T-helper 2 cell treated with Interferon-gamma antibody and Interleukin-4, amounts not matched to agents 5 μg/mL and 100 μg/mL, for 36 hours (primary cell): ENCODE measurements at regions not wholly inside any gene's neighbourhood (a gene's known extent, or its start where the extent isn't known, plus 50 kb on each side); places are given as distances from the start of the nearest gene placed in this dataset.
"Not testable (repeated sequence)": the region's sequence is repeated elsewhere in the genome, so short reads cannot be mapped to it uniquely, and the experiment has no call there.

Source experiments
- DNase-seq: peaks from one replicate; pipeline ENCODE4 v3.0.0; 2021; ENCODE audit warnings: low spot score
- H3K27ac Mint-ChIP-seq: one replicate; pipeline ENCODE4 v1.8.0; 2021; ENCODE audit warnings: mild to moderate bottlenecking, mixed read lengths
- H3K27me3 Mint-ChIP-seq: one replicate; pipeline ENCODE4 v1.8.0; 2021; ENCODE audit warnings: low read depth, mixed read lengths
- H3K36me3 Mint-ChIP-seq: one replicate; pipeline ENCODE4 v1.8.0; 2021; ENCODE audit warnings: low read depth, mixed read lengths
- H3K4me1 Mint-ChIP-seq: one replicate; pipeline ENCODE4 v1.8.0; 2021; ENCODE audit warnings: low read depth, mixed read lengths
- H3K4me3 Mint-ChIP-seq: one replicate; pipeline ENCODE4 v1.8.0; 2022; ENCODE audit warnings: mild to moderate bottlenecking, moderate library complexity, mixed read lengths
- H3K9me3 Mint-ChIP-seq: one replicate; pipeline ENCODE4 v1.8.0; 2021; ENCODE audit warnings: mixed read lengths

GRCh38 chr4:128676095-128676494, 133.4 kb upstream of the JADE1 start:
- H3K4me3 Mint-ChIP-seq = no peak overlapping the region
- no peaks in the 10 kb centered on the region for H3K27me3 Mint-ChIP-seq
- DNase-seq = no peak
- no peaks in the 10 kb centered on the region for H3K36me3 Mint-ChIP-seq
- H3K27ac Mint-ChIP-seq = no peak overlapping the region
- no peaks in the 10 kb centered on the region for H3K4me1 Mint-ChIP-seq
- peaks cover 3% of the 10 kb centered on the region for H3K9me3 Mint-ChIP-seq

GRCh38 chr4:128675083-128675482, 134.4 kb upstream of the JADE1 start:
- H3K4me3 Mint-ChIP-seq = no peak overlapping the region
- H3K4me1 Mint-ChIP-seq = no peaks in the 10 kb centered on the region
- H3K9me3 Mint-ChIP-seq = peaks cover 3% of the 10 kb centered on the region
- no peaks in the 10 kb centered on the region for H3K27me3 Mint-ChIP-seq
- no peaks in the 10 kb centered on the region for H3K36me3 Mint-ChIP-seq
- no peak for DNase-seq
- no peak overlapping the region for H3K27ac Mint-ChIP-seq

GRCh38 chr4:128673159-128673558, 136.3 kb upstream of the JADE1 start:
- not testable (repeated sequence) for DNase-seq, H3K27me3 Mint-ChIP-seq, H3K9me3 Mint-ChIP-seq, H3K4me1 Mint-ChIP-seq, H3K36me3 Mint-ChIP-seq, H3K4me3 Mint-ChIP-seq, H3K27ac Mint-ChIP-seq

- not testable (repeated sequence) for H3K27ac Mint-ChIP-seq, H3K9me3 Mint-ChIP-seq, H3K4me1 Mint-ChIP-seq, DNase-seq, H3K27me3 Mint-ChIP-seq, H3K4me3 Mint-ChIP-seq, H3K36me3 Mint-ChIP-seq
These were observed 136.9 kb upstream of the JADE1 start for GRCh38 chr4:128672596-128672995.

- H3K9me3 Mint-ChIP-seq = peaks cover 3% of the 10 kb centered on the region
- no peak overlapping the region for H3K27ac Mint-ChIP-seq
- H3K36me3 Mint-ChIP-seq = no peaks in the 10 kb centered on the region
- H3K4me1 Mint-ChIP-seq = no peaks in the 10 kb centered on the region
- no peak for DNase-seq
- H3K27me3 Mint-ChIP-seq = no peaks in the 10 kb centered on the region
- H3K4me3 Mint-ChIP-seq = no peak overlapping the region
These were observed 139.0 kb upstream of the JADE1 start for GRCh38 chr4:128670513-128670912.

GRCh38 chr4:128668566-128668965, 140.9 kb upstream of the JADE1 start:
- H3K4me1 Mint-ChIP-seq = peaks cover 1% of the 10 kb centered on the region
- H3K36me3 Mint-ChIP-seq = no peaks in the 10 kb centered on the region
- no peaks in the 10 kb centered on the region for H3K27me3 Mint-ChIP-seq
- no peak overlapping the region for H3K4me3 Mint-ChIP-seq
- no peak for DNase-seq
- no peak overlapping the region for H3K27ac Mint-ChIP-seq
- peaks cover 3% of the 10 kb centered on the region for H3K9me3 Mint-ChIP-seq

GRCh38 chr4:128665514-128665913, 144.0 kb upstream of the JADE1 start:
- Mint-ChIP-seq H3K4me1 (peaks cover 7% of the 10 kb centered on the region), H3K27ac (no peak overlapping the region), H3K4me3 (no peak overlapping the region), H3K27me3 (peaks cover 1% of the 10 kb centered on the region), H3K36me3 (no peaks in the 10 kb centered on the region), H3K9me3 (no peaks in the 10 kb centered on the region)
- no peak for DNase-seq

GRCh38 chr4:128663325-128663724, 146.2 kb upstream of the JADE1 start:
- Mint-ChIP-seq H3K4me1 (peaks cover 7% of the 10 kb centered on the region), H3K4me3 (no peak overlapping the region), H3K27me3 (peaks cover 1% of the 10 kb centered on the region), H3K9me3 (no peaks in the 10 kb centered on the region), H3K36me3 (no peaks in the 10 kb centered on the region), H3K27ac (no peak overlapping the region)
- no peak for DNase-seq

GRCh38 chr4:128661479-128661878, 148.0 kb upstream of the JADE1 start:
- peaks cover 7% of the 10 kb centered on the region for H3K4me1 Mint-ChIP-seq
- H3K36me3 Mint-ChIP-seq = no peaks in the 10 kb centered on the region
- H3K27me3 Mint-ChIP-seq = peaks cover 1% of the 10 kb centered on the region
- H3K9me3 Mint-ChIP-seq = no peaks in the 10 kb centered on the region
- H3K27ac Mint-ChIP-seq = no peak overlapping the region
- H3K4me3 Mint-ChIP-seq = no peak overlapping the region
- DNase-seq = no peak

- Mint-ChIP-seq H3K36me3 (no peaks in the 10 kb centered on the region), H3K9me3 (no peaks in the 10 kb centered on the region), H3K4me1 (peaks cover 7% of the 10 kb centered on the region), H3K27ac (no peak overlapping the region), H3K27me3 (peaks cover 1% of the 10 kb centered on the region), H3K4me3 (no peak overlapping the region)
- no peak for DNase-seq
These were observed 148.9 kb upstream of the JADE1 start for GRCh38 chr4:128660361-128661215.

- no peak for DNase-seq
- Mint-ChIP-seq H3K9me3 (peaks cover 5% of the 10 kb centered on the region), H3K27ac (no peak overlapping the region), H3K36me3 (no peaks in the 10 kb centered on the region), H3K4me1 (peaks cover 3% of the 10 kb centered on the region), H3K4me3 (no peak overlapping the region), H3K27me3 (peaks cover 1% of the 10 kb centered on the region)
These were observed 151.3 kb upstream of the JADE1 start for GRCh38 chr4:128658214-128658631.

- Mint-ChIP-seq H3K4me3 (no peak overlapping the region), H3K27me3 (peaks cover 1% of the 10 kb centered on the region), H3K27ac (no peak overlapping the region), H3K4me1 (no peaks in the 10 kb centered on the region), H3K9me3 (peaks cover 5% of the 10 kb centered on the region), H3K36me3 (no peaks in the 10 kb centered on the region)
- no peak for DNase-seq
These were observed 151.9 kb upstream of the JADE1 start for GRCh38 chr4:128657638-128658037.

- Mint-ChIP-seq H3K36me3 (no peaks in the 10 kb centered on the region), H3K4me1 (no peaks in the 10 kb centered on the region), H3K27ac (no peak overlapping the region), H3K9me3 (peaks cover 5% of the 10 kb centered on the region), H3K4me3 (no peak overlapping the region), H3K27me3 (no peaks in the 10 kb centered on the region)
- no peak for DNase-seq
These were observed 155.0 kb upstream of the JADE1 start for GRCh38 chr4:128654465-128654864.

GRCh38 chr4:128653527-128654444, 155.7 kb upstream of the JADE1 start:
- no peak for DNase-seq
- H3K27ac Mint-ChIP-seq = no peak overlapping the region
- H3K4me1 Mint-ChIP-seq = no peaks in the 10 kb centered on the region
- H3K36me3 Mint-ChIP-seq = no peaks in the 10 kb centered on the region
- H3K4me3 Mint-ChIP-seq = no peak overlapping the region
- H3K9me3 Mint-ChIP-seq = peaks cover 5% of the 10 kb centered on the region
- no peaks in the 10 kb centered on the region for H3K27me3 Mint-ChIP-seq
